Body of pancreas (tissue), 4 donors: ENCODE measurements at regions not wholly inside any gene's neighbourhood (a gene's known extent, or its start where the extent isn't known, plus 50 kb on each side); places are given as distances from the start of the nearest gene placed in this dataset.

ENCODE experiments used
- ATAC-seq: fragments of 150-250 bp; one replicate; pipeline ENCODE4 v1.9.1; 2016
- DNase-seq, 4 donors: peaks; one replicate each; pipeline ENCODE4 v3.0.0-alpha.2; 2019
- H3K27ac ChIP-seq, 4 donors: fragments of 200-600 bp; sonication (generic); 1 replicate in 3 of 4; 2 replicates in 1 of 4; pipeline versions ENCODE4 v1.5.1 to v1.6.1; 2016 to 2019; ENCODE audit warnings: mild to moderate bottlenecking in 1 of 4, mixed read lengths in 1 of 4, moderate library complexity in 1 of 4
- H3K27me3 ChIP-seq, 2 donors: fragments of 200-600 bp; sonication (generic); one replicate each; pipeline ENCODE4 v1.6.0; 2016; ENCODE audit warnings: mild to moderate bottlenecking in 1 of 2
- H3K36me3 ChIP-seq, 2 donors: fragments of 200-600 bp; sonication (generic); replicated peaks in 1 of 2; 2 replicates each; pipeline ENCODE4 v1.5.1; 2016; ENCODE audit warnings: low read depth in 2 of 2; ENCODE audit not compliant: insufficient read depth in 1 of 2
- H3K4me1 ChIP-seq: fragments of 200-600 bp; sonication (generic); one replicate; pipeline ENCODE4 v1.6.0; 2016
- H3K4me3 ChIP-seq, 2 donors: fragments of 200-600 bp; sonication (generic); 1 replicate in 1 of 2; 2 replicates in 1 of 2; pipeline ENCODE4 v1.5.1; 2016 to 2019
- H3K9me3 ChIP-seq, 3 donors: fragments of 200-600 bp; sonication (generic); 1 replicate in 2 of 3; 2 replicates in 1 of 3; pipeline ENCODE4 v1.5.1; 2016
- POLR2A ChIP-seq, 3 donors: fragments of 450-650 bp; IDR thresholded peaks; one replicate each; pipeline ENCODE4 v1.6.1; 2016; ENCODE audit warnings: antibody characterized with exemption in 3 of 3, mild to moderate bottlenecking in 2 of 3
- WGBS, 2 donors: methylation state at CpG; one replicate each; pipeline ENCODE4 v1.1.5; 2017; 5-methylcytosine and 5-hydroxymethylcytosine counted together
- intact Hi-C: fragments of 100-400 bp; cut with DNase I; formaldehyde crosslinking; loops from one replicate; pipeline ENCODE4 v1.15.1; 2023
- TF ChIP-seq, protein P1 (sequence below), 7 experiments: fragments of 450-650 bp in 4 of 7; fragments of 200-600 bp in 3 of 7; sonication (generic) in 3 of 7; IDR thresholded peaks; one replicate each; pipeline ENCODE4 v1.5.1; 2016 to 2019; ENCODE audit warnings: antibody characterized with exemption in 7 of 7

DNA sequence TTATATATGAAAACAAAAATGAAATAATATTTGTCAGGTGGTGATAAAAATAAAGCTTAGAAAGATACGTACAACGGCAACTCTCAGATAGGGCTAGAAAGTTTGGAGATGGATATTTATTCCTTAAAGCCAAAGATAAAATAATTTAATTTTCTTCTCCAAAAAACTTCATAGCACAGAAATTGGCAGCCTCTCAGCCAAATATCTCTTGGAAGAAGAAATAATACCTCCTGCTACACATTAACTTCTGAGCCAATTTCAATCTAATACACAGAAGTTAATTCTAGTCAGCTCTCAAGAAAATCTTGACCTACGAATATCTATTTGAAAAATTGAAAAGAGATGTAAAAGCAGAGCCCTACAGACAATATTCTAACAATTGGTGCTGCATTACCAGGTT is 122.4 kb downstream of the TES start:
- Histone ChIP-seq H3K4me1 (peaks cover 4% of the 10 kb centered on the region), H3K27ac (no peak overlapping the region), H3K4me3 (no peak overlapping the region), H3K9me3 (no peaks in the 10 kb centered on the region), H3K27me3 (no peaks in the 10 kb centered on the region), H3K36me3 (no peaks in the 10 kb centered on the region)
- TF ChIP-seq POLR2A (IDR thresholded peaks at IDR 0.05) = no peak
- no peak for DNase-seq
- ATAC-seq = no peak
- intact Hi-C loops = no loop called here
- WGBS, 2 donors = 59 to 71% methylated on average over 3 of the region's 3 CpGs

DNA sequence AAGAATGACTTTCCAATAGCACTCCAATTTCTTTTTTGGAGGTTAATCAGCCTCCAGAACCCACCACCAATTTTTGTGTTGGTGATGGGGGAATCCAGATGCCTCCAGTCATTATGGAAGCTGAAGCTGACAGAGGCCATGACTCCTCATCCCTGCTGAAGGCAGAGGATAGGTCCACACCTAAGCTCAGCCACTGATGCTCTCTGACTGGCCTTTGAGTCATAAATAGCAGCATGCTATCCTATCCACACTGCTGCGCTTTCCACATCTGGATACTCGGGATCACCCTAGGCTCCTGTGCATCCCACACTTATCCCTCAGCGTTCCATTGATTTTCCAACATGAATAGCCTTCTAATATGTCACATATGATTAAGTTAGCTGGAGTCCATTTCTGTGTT is 124.2 kb downstream of the TES start:
- no peak for ATAC-seq
- no peak overlapping the region for H3K27ac ChIP-seq
- H3K4me1 ChIP-seq = peaks cover 19% of the 10 kb centered on the region
- H3K4me3 ChIP-seq = no peak overlapping the region
- no peaks in the 10 kb centered on the region for H3K27me3 ChIP-seq
- no peak for DNase-seq
- H3K9me3 ChIP-seq = no peaks in the 10 kb centered on the region
- TF ChIP-seq POLR2A (IDR thresholded peaks at IDR 0.05) = no peak
- TF ChIP-seq, protein P1, sequence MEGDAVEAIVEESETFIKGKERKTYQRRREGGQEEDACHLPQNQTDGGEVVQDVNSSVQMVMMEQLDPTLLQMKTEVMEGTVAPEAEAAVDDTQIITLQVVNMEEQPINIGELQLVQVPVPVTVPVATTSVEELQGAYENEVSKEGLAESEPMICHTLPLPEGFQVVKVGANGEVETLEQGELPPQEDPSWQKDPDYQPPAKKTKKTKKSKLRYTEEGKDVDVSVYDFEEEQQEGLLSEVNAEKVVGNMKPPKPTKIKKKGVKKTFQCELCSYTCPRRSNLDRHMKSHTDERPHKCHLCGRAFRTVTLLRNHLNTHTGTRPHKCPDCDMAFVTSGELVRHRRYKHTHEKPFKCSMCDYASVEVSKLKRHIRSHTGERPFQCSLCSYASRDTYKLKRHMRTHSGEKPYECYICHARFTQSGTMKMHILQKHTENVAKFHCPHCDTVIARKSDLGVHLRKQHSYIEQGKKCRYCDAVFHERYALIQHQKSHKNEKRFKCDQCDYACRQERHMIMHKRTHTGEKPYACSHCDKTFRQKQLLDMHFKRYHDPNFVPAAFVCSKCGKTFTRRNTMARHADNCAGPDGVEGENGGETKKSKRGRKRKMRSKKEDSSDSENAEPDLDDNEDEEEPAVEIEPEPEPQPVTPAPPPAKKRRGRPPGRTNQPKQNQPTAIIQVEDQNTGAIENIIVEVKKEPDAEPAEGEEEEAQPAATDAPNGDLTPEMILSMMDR (IDR thresholded peaks at IDR 0.05) = no peak
- H3K36me3 ChIP-seq = no peaks in the 10 kb centered on the region
- intact Hi-C loops = no loop called here
- WGBS, 2 donors = 90 to 98% methylated on average over 3 of the region's 3 CpGs

DNA sequence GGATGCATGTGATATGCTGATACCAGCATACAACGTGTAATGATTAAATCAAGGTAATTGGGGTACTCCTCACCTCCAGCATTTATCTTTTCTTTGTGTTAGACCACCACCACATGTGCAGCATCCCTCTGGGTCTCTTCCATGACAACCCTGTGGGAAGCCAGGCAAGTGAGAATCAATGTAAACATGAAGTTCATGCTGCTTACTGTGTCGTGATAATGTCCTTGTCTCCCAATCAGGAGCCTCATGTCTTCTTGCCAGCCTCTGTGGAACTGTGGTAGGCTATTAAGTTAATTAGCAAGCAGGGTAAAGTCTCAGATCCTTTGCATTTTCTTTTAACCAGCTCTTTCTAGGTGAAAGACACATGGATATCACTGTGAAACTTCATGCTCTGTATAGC is 126.7 kb downstream of the TES start:
- H3K27me3 ChIP-seq = no peaks in the 10 kb centered on the region
- no peak overlapping the region for H3K4me3 ChIP-seq
- H3K9me3 ChIP-seq = no peaks in the 10 kb centered on the region
- WGBS, 2 donors = 80 to 86% methylated on average over 2 of the region's 2 CpGs
- no peak overlapping the region for H3K27ac ChIP-seq
- peaks cover 32% of the 10 kb centered on the region for H3K4me1 ChIP-seq
- TF ChIP-seq, protein P1 (IDR thresholded peaks at IDR 0.05) = no peak
- TF ChIP-seq POLR2A (IDR thresholded peaks at IDR 0.05) = no peak
- no peak for DNase-seq
- no peak for ATAC-seq
- intact Hi-C loops = no loop called here
- no peaks in the 10 kb centered on the region for H3K36me3 ChIP-seq

DNA sequence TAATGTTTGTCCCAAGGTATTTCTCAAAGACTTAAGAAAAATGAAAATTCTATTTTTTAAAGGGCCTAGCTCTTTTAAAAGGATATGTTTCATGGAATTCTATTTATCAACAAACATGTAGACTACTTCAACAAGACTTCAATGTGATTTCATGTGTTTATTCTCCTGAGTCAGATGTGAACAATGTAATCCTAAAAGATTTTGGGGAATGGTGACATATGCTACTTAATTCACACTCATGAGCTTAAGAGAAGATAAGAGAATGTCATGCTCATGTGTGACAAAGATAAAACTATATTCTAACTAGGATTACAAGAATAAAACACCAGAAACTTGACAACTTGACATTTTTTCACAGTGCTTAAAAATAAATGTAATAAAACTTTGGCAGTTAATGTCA is 127.5 kb downstream of the TES start:
- no peak for ATAC-seq
- no peak overlapping the region for H3K4me3 ChIP-seq
- H3K36me3 ChIP-seq = no peaks in the 10 kb centered on the region
- no peak for DNase-seq
- TF ChIP-seq POLR2A (IDR thresholded peaks at IDR 0.05) = no peak
- TF ChIP-seq, protein P1 (IDR thresholded peaks at IDR 0.05) = no peak
- H3K4me1 ChIP-seq = peaks cover 32% of the 10 kb centered on the region
- H3K27me3 ChIP-seq = no peaks in the 10 kb centered on the region
- intact Hi-C loops = no loop called here
- no peak overlapping the region for H3K27ac ChIP-seq
- no peaks in the 10 kb centered on the region for H3K9me3 ChIP-seq

DNA sequence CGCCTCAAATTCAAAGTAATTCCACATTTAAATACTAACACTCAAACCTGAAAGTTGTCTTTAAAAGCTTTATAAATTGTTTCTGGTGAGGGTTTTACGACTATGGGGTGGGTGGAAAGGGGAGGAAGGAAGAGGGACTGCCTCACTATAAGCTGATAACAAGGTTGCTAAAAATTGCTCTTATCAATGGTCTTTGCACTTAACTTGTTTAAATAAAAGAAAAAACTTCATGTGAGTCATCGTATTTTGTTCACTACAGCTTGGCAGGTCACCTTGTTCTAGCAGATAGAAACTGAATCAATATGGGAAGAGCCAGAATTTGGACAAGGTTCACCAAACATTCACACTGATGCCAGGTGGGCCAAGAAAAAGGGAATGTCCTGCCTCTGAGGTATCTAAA is 129.2 kb downstream of the TES start:
- intact Hi-C loops = no loop called here
- Histone ChIP-seq H3K4me3 (no peak overlapping the region), H3K27me3 (no peaks in the 10 kb centered on the region), H3K4me1 (peaks cover 28% of the 10 kb centered on the region), H3K27ac (peak overlapping the region in 2 of 4 donors; percentile 19 to 28), H3K36me3 (no peaks in the 10 kb centered on the region), H3K9me3 (no peaks in the 10 kb centered on the region)
- DNase-seq (peak in 3 of 4 donors; percentile 31 to 51 (median 31)), ATAC-seq (peak; percentile 90)
- TF ChIP-seq, protein P1 (IDR thresholded peaks at IDR 0.05) = no peak
- no peak for TF ChIP-seq POLR2A (IDR thresholded peaks at IDR 0.05)
- WGBS, 2 donors = 12 to 21% methylated on average over 3 of the region's 3 CpGs
